ENCODE measurements at regions not wholly inside any gene's neighbourhood (a gene's known extent, or its start where the extent isn't known, plus 50 kb on each side); places are given as distances from the start of the nearest gene placed in this dataset.
A peak's percentile ranks its signal among the peaks of the same experiment; 100 is the strongest.

DNA sequence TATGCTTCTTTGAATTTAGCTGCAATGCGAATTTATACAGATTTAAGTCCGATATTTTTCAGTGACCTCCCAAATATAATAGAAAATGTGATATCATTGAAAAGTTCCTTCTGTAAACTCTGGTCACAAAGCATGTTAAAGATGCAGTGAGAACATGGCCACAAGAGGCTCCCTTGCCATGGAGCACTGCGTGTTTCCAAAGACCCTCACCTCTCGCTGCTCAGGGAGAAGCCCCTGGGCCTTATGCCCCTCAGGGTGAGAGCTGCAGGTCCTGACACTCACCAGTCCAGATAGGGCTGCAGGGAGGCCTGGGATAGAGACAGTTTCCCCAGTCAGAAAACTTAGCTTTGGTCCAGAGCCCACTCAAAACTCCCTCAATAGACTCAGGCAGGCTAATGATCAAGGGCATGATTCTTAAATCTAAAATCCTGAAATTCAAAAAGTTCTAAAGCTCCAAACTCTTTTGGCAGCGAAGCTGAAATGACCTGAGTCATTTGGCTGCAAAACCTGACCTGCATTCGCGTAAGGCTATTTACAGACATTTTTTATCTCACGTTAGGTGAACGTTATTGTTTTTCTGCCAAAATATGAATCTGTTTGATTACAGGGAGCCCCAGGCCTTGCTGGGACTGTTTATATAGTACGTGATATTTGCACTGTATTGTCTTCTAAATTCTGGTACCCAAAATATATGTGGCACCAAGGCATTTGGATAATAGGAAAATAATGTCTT is 67.8 kb downstream of the CAPZA3 start:
- intact Hi-C loops (cut with micrococcal nuclease) (no loop called here), in situ Hi-C loops (cut with MboI) (no loop called here)
- ChIA-PET CTCF (ENCODE audit: low intra/inter-chr PET ratio) (no interaction called here), POLR2A (no interaction called here)
- DNase-seq (ENCODE audit: extremely low read depth in 1 of 4, low spot score in 3 of 4) (no peak), FAIRE-seq (no peak), ATAC-seq (peak; percentile 52; the same call in 2 of the 3 replicates)
- H3K79me2 ChIP-seq (ENCODE audit: control insufficient read depth, insufficient read depth, low read length) = no peaks in the 10 kb centered on the region
- no peaks in the 10 kb centered on the region for H3K9me1 ChIP-seq (ENCODE audit: control insufficient read depth, insufficient read depth, low read length)
- 20% methylated on average over 9 of the region's 10 CpGs for WGBS (ENCODE audit: insufficient coverage, low coverage, missing lambda C conversion rate)
- TF ChIP-seq, protein P1, sequence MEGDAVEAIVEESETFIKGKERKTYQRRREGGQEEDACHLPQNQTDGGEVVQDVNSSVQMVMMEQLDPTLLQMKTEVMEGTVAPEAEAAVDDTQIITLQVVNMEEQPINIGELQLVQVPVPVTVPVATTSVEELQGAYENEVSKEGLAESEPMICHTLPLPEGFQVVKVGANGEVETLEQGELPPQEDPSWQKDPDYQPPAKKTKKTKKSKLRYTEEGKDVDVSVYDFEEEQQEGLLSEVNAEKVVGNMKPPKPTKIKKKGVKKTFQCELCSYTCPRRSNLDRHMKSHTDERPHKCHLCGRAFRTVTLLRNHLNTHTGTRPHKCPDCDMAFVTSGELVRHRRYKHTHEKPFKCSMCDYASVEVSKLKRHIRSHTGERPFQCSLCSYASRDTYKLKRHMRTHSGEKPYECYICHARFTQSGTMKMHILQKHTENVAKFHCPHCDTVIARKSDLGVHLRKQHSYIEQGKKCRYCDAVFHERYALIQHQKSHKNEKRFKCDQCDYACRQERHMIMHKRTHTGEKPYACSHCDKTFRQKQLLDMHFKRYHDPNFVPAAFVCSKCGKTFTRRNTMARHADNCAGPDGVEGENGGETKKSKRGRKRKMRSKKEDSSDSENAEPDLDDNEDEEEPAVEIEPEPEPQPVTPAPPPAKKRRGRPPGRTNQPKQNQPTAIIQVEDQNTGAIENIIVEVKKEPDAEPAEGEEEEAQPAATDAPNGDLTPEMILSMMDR (IDR thresholded peaks at IDR 0.05 in 2 of 3, conservative IDR thresholded peaks at IDR 0.05 in 1 of 3; ENCODE audit: insufficient read depth in 2 of 3, low read depth in 1 of 3, low read length in 3 of 3) = peak; percentile 11 to 36 (median 26); a peak in 2 of 6 replicates
- TF ChIP-seq FOXJ3 (CRISPR knock-in tag; IDR thresholded peaks at IDR 0.05) (no peak), DDX20 (tag; IDR thresholded peaks at IDR 0.05; ENCODE audit: low read depth) (no peak), ZBTB7A (IDR thresholded peaks at IDR 0.05; ENCODE audit: borderline replicate concordance, control insufficient read depth, low read depth, low read length) (0 out of 2 replicates have a peak, but pooled peaks have one; percentile 21), FIP1L1 (IDR thresholded peaks at IDR 0.05; ENCODE audit: low read depth, low read length, poor library complexity, severe bottlenecking) (no peak), MECOM (CRISPR knock-in tag; IDR thresholded peaks at IDR 0.05) (no peak), ZNF507 (tag; conservative IDR thresholded peaks at IDR 0.05) (no peak), SUPT5H (IDR thresholded peaks at IDR 0.05) (no peak), ZNF408 (CRISPR knock-in tag; IDR thresholded peaks at IDR 0.05; ENCODE audit: low read depth) (no peak)
- TF ChIP-seq, protein P2, sequence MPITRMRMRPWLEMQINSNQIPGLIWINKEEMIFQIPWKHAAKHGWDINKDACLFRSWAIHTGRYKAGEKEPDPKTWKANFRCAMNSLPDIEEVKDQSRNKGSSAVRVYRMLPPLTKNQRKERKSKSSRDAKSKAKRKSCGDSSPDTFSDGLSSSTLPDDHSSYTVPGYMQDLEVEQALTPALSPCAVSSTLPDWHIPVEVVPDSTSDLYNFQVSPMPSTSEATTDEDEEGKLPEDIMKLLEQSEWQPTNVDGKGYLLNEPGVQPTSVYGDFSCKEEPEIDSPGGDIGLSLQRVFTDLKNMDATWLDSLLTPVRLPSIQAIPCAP (CRISPR knock-in tag; IDR thresholded peaks at IDR 0.05; ENCODE audit: borderline replicate concordance) = no peak
- TF ChIP-seq, protein P3, sequence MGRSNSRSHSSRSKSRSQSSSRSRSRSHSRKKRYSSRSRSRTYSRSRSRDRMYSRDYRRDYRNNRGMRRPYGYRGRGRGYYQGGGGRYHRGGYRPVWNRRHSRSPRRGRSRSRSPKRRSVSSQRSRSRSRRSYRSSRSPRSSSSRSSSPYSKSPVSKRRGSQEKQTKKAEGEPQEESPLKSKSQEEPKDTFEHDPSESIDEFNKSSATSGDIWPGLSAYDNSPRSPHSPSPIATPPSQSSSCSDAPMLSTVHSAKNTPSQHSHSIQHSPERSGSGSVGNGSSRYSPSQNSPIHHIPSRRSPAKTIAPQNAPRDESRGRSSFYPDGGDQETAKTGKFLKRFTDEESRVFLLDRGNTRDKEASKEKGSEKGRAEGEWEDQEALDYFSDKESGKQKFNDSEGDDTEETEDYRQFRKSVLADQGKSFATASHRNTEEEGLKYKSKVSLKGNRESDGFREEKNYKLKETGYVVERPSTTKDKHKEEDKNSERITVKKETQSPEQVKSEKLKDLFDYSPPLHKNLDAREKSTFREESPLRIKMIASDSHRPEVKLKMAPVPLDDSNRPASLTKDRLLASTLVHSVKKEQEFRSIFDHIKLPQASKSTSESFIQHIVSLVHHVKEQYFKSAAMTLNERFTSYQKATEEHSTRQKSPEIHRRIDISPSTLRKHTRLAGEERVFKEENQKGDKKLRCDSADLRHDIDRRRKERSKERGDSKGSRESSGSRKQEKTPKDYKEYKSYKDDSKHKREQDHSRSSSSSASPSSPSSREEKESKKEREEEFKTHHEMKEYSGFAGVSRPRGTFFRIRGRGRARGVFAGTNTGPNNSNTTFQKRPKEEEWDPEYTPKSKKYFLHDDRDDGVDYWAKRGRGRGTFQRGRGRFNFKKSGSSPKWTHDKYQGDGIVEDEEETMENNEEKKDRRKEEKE (IDR thresholded peaks at IDR 0.05; ENCODE audit: borderline replicate concordance in 1 of 2, control insufficient read depth in 1 of 2, low read depth in 2 of 2, low read length in 1 of 2) = no peak
- H2AFZ ChIP-seq (ENCODE audit: low read depth, low read length) = peak overlapping the region; percentile 74; the same call in 1 of the 2 replicates
- no peaks in the 10 kb centered on the region; a peak in 1 of 5 replicates for H3K4me1 ChIP-seq (replicated peaks in 1 of 2; ENCODE audit: control insufficient read depth in 2 of 2, insufficient read depth in 2 of 2, low read length in 2 of 2)
- no peak overlapping the region for H3K4me3 ChIP-seq
- no peaks in the 10 kb centered on the region for H3K9me3 ChIP-seq (replicated peaks; ENCODE audit: control insufficient read depth, insufficient read depth, low read depth, low read length)
- H3K9ac ChIP-seq (ENCODE audit: insufficient read depth in 1 of 2, low read depth in 2 of 2, low read length in 2 of 2) = no peak overlapping the region
- H3K27me3 ChIP-seq (ENCODE audit: control insufficient read depth in 2 of 2, insufficient read depth in 2 of 2, low read length in 2 of 2) = no peaks in the 10 kb centered on the region
- H4K20me1 ChIP-seq (replicated peaks; ENCODE audit: control insufficient read depth, insufficient read depth, low read length) = no peaks in the 10 kb centered on the region
- no TSS peak for BruUV-seq (replicated peaks)
- no peak overlapping the region for H3K27ac ChIP-seq (ENCODE audit: extremely low read depth, low read depth, low read length)
- no peaks in the 10 kb centered on the region for H3K36me3 ChIP-seq (ENCODE audit: control insufficient read depth, insufficient read depth, low read length)
- no peak overlapping the region for H3K4me2 ChIP-seq (ENCODE audit: insufficient read depth, low read length)

Data from K562 (cell line).